GM23338 (cell line): ENCODE measurements at regions not wholly inside any gene's neighbourhood (a gene's known extent, or its start where the extent isn't known, plus 50 kb on each side); places are given as distances from the start of the nearest gene placed in this dataset.

ENCODE experiments used
- ATAC-seq: fragments of 200-7000 bp; cut with Tn5 transposase; 3 replicates; pipeline ENCODE4 v1.9.1; 2020
- DNase-seq: peaks from one replicate; pipeline ENCODE4 v3.0.0-alpha.2; 2015; ENCODE audit warnings: low spot score
- H2AFZ ChIP-seq: fragments of 200-600 bp; sonication (generic); 2 replicates; pipeline ENCODE4 v1.8.0; 2016; ENCODE audit warnings: antibody characterized with exemption, mild to moderate bottlenecking, moderate library complexity
- H3F3A ChIP-seq: fragments of 200-600 bp; sonication (generic); replicated peaks from 2 replicates; pipeline ENCODE4 v1.8.0; 2017; ENCODE audit warnings: antibody characterized with exemption, mixed run types, low read depth
- H3K27ac ChIP-seq: fragments of 200-600 bp; sonication (generic); 2 replicates; pipeline ENCODE4 v1.6.1; 2016; ENCODE audit warnings: low read depth
- H3K27me3 ChIP-seq: fragments of 200-600 bp; sonication (generic); 2 replicates; pipeline ENCODE4 v1.8.0; 2016; ENCODE audit warnings: mild to moderate bottlenecking, mixed run types, moderate library complexity; ENCODE audit not compliant: insufficient read depth
- H3K36me3 ChIP-seq: fragments of 200-600 bp; sonication (generic); 2 replicates; pipeline ENCODE4 v1.8.0; 2016; ENCODE audit warnings: mild to moderate bottlenecking; ENCODE audit not compliant: insufficient read depth
- H3K4me1 ChIP-seq: fragments of 200-600 bp; sonication (generic); 2 replicates; pipeline ENCODE4 v1.8.0; 2016; ENCODE audit warnings: mild to moderate bottlenecking, moderate library complexity; ENCODE audit not compliant: insufficient read depth
- H3K4me2 ChIP-seq: fragments of 200-600 bp; sonication (generic); 2 replicates; pipeline ENCODE4 v1.7.1; 2017; ENCODE audit warnings: mixed run types
- H3K4me3 ChIP-seq: fragments of 200-600 bp; sonication (generic); 2 replicates; pipeline ENCODE4 v1.6.1; 2016; ENCODE audit warnings: mixed run types
- H3K79me2 ChIP-seq: fragments of 200-600 bp; sonication (generic); replicated peaks from 2 replicates; pipeline ENCODE4 v1.8.0; 2017; ENCODE audit warnings: mild to moderate bottlenecking; ENCODE audit not compliant: insufficient read depth
- H3K9me2 ChIP-seq: fragments of 200-600 bp; sonication (generic); 2 replicates; pipeline ENCODE4 v1.8.0; 2017; ENCODE audit not compliant: insufficient read depth
- H4K20me1 ChIP-seq: fragments of 200-600 bp; sonication (generic); replicated peaks from 2 replicates; pipeline ENCODE4 v1.8.0; 2017; ENCODE audit warnings: mild to moderate bottlenecking; ENCODE audit not compliant: insufficient read depth
- H3K27ac Mint-ChIP-seq: 2 replicates; pipeline ENCODE4 v1.8.0; 2020; ENCODE audit warnings: inconsistent platforms, mild to moderate bottlenecking, moderate library complexity, mixed read lengths
- H3K27me3 Mint-ChIP-seq: 3 replicates; pipeline ENCODE4 v1.8.0; 2022; ENCODE audit warnings: low read depth, mild to moderate bottlenecking, moderate library complexity, mixed read lengths, inconsistent platforms; ENCODE audit not compliant: insufficient read depth, poor library complexity
- H3K36me3 Mint-ChIP-seq: 3 replicates; pipeline ENCODE4 v1.8.0; 2021; ENCODE audit warnings: low read depth, mild to moderate bottlenecking, inconsistent platforms, moderate library complexity, mixed read lengths
- H3K4me1 Mint-ChIP-seq: 3 replicates; pipeline ENCODE4 v1.8.0; 2020; ENCODE audit warnings: mild to moderate bottlenecking, inconsistent platforms, mixed read lengths
- H3K4me3 Mint-ChIP-seq: 3 replicates; pipeline ENCODE4 v1.8.0; 2021; ENCODE audit warnings: moderate library complexity, mild to moderate bottlenecking, inconsistent platforms, mixed read lengths
- H3K9me3 Mint-ChIP-seq: 3 replicates; pipeline ENCODE4 v1.8.0; 2020; ENCODE audit warnings: moderate library complexity, mild to moderate bottlenecking, inconsistent platforms, mixed read lengths
- CREB1 ChIP-seq: fragments of 250-450 bp; sonication (Bioruptor Pico); IDR thresholded peaks from 2 replicates; pipeline ENCODE4 v1.5.0; 2020; ENCODE audit warnings: low read depth, mild to moderate bottlenecking, moderate library complexity
- CTCF ChIP-seq, 2 experiments: fragments of 200-600 bp in 1 of 2; sonication (generic) in 1 of 2; conservative IDR thresholded peaks; 2 replicates each; pipeline versions ENCODE4 v1.5.1 to v1.6.1; 2016 to 2017; ENCODE audit warnings: antibody characterized with exemption in 2 of 2, low read depth in 2 of 2, mild to moderate bottlenecking in 2 of 2, moderate library complexity in 1 of 2
- EZH2 ChIP-seq: fragments of 200-600 bp; sonication (generic); IDR thresholded peaks from one replicate; pipeline ENCODE4 v1.8.0; 2017; ENCODE audit warnings: antibody characterized with exemption, mild to moderate bottlenecking, low read depth; ENCODE audit not compliant: unreplicated experiment
- EZH2phosphoT487 ChIP-seq: fragments of 200-600 bp; sonication (generic); IDR thresholded peaks from one replicate; pipeline ENCODE4 v1.8.1; 2018; ENCODE audit warnings: antibody characterized with exemption; ENCODE audit not compliant: unreplicated experiment
- JUNB ChIP-seq: IDR thresholded peaks from one replicate; pipeline ENCODE4 v1.6.1; 2016; ENCODE audit warnings: antibody characterized with exemption; ENCODE audit not compliant: unreplicated experiment
- NANOG ChIP-seq: IDR thresholded peaks from 2 replicates; pipeline ENCODE4 v1.6.1; 2016; ENCODE audit warnings: antibody characterized with exemption, borderline replicate concordance
- REST ChIP-seq: IDR thresholded peaks from one replicate; pipeline ENCODE4 v1.6.1; 2018; ENCODE audit warnings: antibody characterized with exemption; ENCODE audit not compliant: unreplicated experiment
- STAT1 ChIP-seq: IDR thresholded peaks from one replicate; pipeline ENCODE4 v1.6.1; 2016; ENCODE audit warnings: antibody characterized with exemption; ENCODE audit not compliant: unreplicated experiment
- ZNF114 ChIP-seq: fragments of 250-450 bp; sonication (Bioruptor Pico); IDR thresholded peaks from 2 replicates; pipeline ENCODE4 v1.5.0; 2020; ENCODE audit warnings: mild to moderate bottlenecking, moderate library complexity
- ZNF331 ChIP-seq: fragments of 250-450 bp; sonication (Bioruptor Pico); IDR thresholded peaks from 2 replicates; pipeline ENCODE4 v1.5.0; 2020; ENCODE audit warnings: low read depth, mild to moderate bottlenecking, moderate library complexity

DNA sequence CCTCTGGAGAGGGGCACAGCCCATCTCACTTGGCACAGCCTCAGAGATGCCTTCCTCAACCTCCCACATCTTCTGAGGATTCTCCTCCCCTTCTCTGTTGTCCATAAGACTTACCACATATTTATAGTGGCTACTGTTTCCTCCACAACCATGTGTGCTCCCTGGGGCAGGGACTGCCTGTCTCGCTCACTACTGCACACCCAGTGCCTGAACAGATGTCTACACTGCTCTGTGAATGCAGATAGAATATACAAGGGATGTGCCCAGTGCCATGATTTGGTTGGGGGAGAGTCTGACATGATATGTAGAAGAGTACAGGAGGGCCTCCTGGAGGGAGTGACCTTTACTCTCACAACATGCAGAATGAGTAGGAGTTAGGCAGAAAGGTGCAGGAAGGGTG lies 67.3 kb upstream of the ANO1 start (continued):
- TF ChIP-seq REST = no peak

DNA sequence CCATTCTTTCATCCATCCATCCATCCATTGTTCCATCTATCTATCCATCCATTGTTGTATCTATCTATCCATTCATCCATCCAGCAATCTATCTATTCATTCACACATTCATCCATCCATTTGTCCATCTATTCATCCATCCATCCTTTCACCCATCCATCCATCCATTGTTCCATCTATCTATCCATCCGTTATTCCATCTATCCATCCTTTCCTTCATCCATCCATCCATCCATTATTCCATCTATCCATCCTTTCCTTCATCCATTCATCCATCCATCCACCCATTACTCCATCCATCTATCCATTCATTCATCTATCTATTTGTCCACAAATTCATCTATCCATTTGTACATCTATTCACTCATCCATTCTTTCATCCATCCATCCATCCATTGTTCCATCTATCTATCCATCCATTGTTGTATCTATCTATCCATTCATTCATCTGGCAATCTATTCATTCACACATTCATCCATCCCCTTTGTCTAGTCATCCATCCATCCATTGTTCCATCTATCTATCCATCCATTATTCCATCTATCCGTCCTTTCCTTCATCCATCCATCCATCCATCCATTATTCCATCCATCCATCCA lies 65.9 kb upstream of the ANO1 start:
- Mint-ChIP-seq H3K4me3 (no peak overlapping the region), H3K36me3 (no peaks in the 10 kb centered on the region), H3K9me3 (no peaks in the 10 kb centered on the region), H3K4me1 (no peaks in the 10 kb centered on the region), H3K27ac (no peak overlapping the region), H3K27me3 (peaks cover 2% of the 10 kb centered on the region)
- Histone ChIP-seq H3K27me3 (no peaks in the 10 kb centered on the region), H4K20me1 (no peaks in the 10 kb centered on the region), H3K36me3 (no peaks in the 10 kb centered on the region), H3K27ac (no peak overlapping the region), H3K4me1 (no peaks in the 10 kb centered on the region), H3F3A (no peaks in the 10 kb centered on the region), H3K4me2 (no peak overlapping the region), H3K9me2 (peaks cover 6% of the 10 kb centered on the region), H3K4me3 (no peak overlapping the region), H3K79me2 (no peaks in the 10 kb centered on the region), H2AFZ (no peak overlapping the region)
- TF ChIP-seq CREB1 (CRISPR knock-in tag) = no peak
- no peak for TF ChIP-seq EZH2phosphoT487
- no peak for TF ChIP-seq JUNB
- TF ChIP-seq ZNF114 = no peak
- TF ChIP-seq CTCF (conservative IDR thresholded peaks at IDR 0.05; ENCODE audit: low read depth in 2 of 2) = no peak
- no peak for DNase-seq
- no peak for ATAC-seq

DNA sequence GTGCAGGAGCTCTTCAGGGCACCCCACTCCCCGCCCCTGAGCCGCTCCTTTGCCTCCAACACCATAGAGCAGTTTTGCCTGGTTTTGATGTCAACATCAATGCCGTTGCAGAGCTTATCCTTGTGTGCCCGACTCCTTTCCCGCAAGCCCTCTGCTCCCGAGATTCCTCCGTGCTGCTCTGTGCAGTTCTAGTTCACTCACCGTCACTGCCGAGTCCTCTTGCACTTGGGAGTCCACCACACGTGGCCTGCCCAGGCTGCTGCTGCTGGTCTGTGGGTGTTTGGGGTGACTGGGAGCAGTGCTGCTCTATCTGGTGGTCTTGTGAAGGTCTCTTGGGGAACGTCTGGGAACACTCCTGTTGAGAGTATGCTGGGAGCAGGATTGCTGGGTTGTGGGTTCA lies 63.8 kb upstream of the ANO1 start:
- Histone ChIP-seq H3K9me2 (peaks cover 6% of the 10 kb centered on the region), H2AFZ (no peak overlapping the region), H3K4me2 (no peak overlapping the region), H3K27me3 (no peaks in the 10 kb centered on the region), H4K20me1 (no peaks in the 10 kb centered on the region), H3F3A (no peaks in the 10 kb centered on the region), H3K4me1 (no peaks in the 10 kb centered on the region), H3K4me3 (no peak overlapping the region), H3K36me3 (no peaks in the 10 kb centered on the region), H3K79me2 (no peaks in the 10 kb centered on the region), H3K27ac (no peak overlapping the region)
- no peaks in the 10 kb centered on the region for H3K36me3 Mint-ChIP-seq
- H3K27ac Mint-ChIP-seq = no peak overlapping the region
- no peak overlapping the region for H3K4me3 Mint-ChIP-seq
- DNase-seq (no peak), ATAC-seq (no peak)
- no peaks in the 10 kb centered on the region for H3K4me1 Mint-ChIP-seq
- no peaks in the 10 kb centered on the region for H3K9me3 Mint-ChIP-seq
- peaks cover 2% of the 10 kb centered on the region for H3K27me3 Mint-ChIP-seq
- TF ChIP-seq REST = no peak
- TF ChIP-seq EZH2 = no peak
- TF ChIP-seq STAT1 = no peak
- TF ChIP-seq ZNF331 = no peak
- no peak for TF ChIP-seq JUNB
- no peak for TF ChIP-seq CREB1 (CRISPR knock-in tag)
- no peak for TF ChIP-seq EZH2phosphoT487
- no peak for TF ChIP-seq NANOG
- no peak for TF ChIP-seq ZNF114
